Vagina (tissue), 2 donors: ENCODE measurements at regions not wholly inside any gene's neighbourhood (a gene's known extent, or its start where the extent isn't known, plus 50 kb on each side); places are given as distances from the start of the nearest gene placed in this dataset.

Experiments used
- DNase-seq, 2 donors: peaks; one replicate each; pipeline ENCODE4 v3.0.0-alpha.2; 2017; ENCODE audit errors: extremely low spot score in 2 of 2
- H3K27ac ChIP-seq: fragments of 200-600 bp; sonication (generic); one replicate; pipeline ENCODE4 v1.5.1; 2019
- H3K27me3 ChIP-seq: fragments of 200-600 bp; sonication (generic); one replicate; pipeline ENCODE4 v1.5.1; 2019
- H3K36me3 ChIP-seq, 2 donors: fragments of 200-600 bp; sonication (generic); one replicate each; pipeline ENCODE4 v1.5.1; 2017 to 2019
- H3K4me1 ChIP-seq: fragments of 200-600 bp; sonication (generic); one replicate; pipeline ENCODE4 v1.5.1; 2019
- H3K4me3 ChIP-seq, 2 donors: fragments of 200-600 bp; sonication (generic); 1 replicate in 1 of 2; 2 replicates in 1 of 2; pipeline ENCODE4 v1.5.1; 2016 to 2019
- H3K9me3 ChIP-seq: fragments of 200-600 bp; sonication (generic); one replicate; pipeline ENCODE4 v1.5.1; 2019
- CTCF ChIP-seq, 3 experiments: fragments of 450-650 bp in 2 of 3; fragments of 200-600 bp in 1 of 3; sonication (generic) in 1 of 3; IDR thresholded peaks; one replicate each; pipeline ENCODE4 v1.5.1; 2017 to 2019; ENCODE audit warnings: antibody characterized with exemption in 3 of 3, mild to moderate bottlenecking in 2 of 3, moderate library complexity in 2 of 3
- POLR2A ChIP-seq, 2 donors: fragments of 450-650 bp; IDR thresholded peaks; one replicate each; pipeline ENCODE4 v1.6.1; 2017; ENCODE audit warnings: antibody characterized with exemption in 2 of 2, mild to moderate bottlenecking in 2 of 2, moderate library complexity in 2 of 2
- POLR2AphosphoS5 ChIP-seq, 2 donors: sonication (generic); formaldehyde crosslinking; IDR thresholded peaks; one replicate each; pipeline ENCODE4 v1.9.0; 2017; ENCODE audit warnings: antibody characterized with exemption in 2 of 2, mild to moderate bottlenecking in 2 of 2, low read depth in 1 of 2; ENCODE audit not compliant: insufficient read depth in 1 of 2
- intact Hi-C: fragments of 100-400 bp; cut with DNase I; formaldehyde crosslinking; loops from one replicate; pipeline ENCODE4 v1.15.1; 2023

DNA sequence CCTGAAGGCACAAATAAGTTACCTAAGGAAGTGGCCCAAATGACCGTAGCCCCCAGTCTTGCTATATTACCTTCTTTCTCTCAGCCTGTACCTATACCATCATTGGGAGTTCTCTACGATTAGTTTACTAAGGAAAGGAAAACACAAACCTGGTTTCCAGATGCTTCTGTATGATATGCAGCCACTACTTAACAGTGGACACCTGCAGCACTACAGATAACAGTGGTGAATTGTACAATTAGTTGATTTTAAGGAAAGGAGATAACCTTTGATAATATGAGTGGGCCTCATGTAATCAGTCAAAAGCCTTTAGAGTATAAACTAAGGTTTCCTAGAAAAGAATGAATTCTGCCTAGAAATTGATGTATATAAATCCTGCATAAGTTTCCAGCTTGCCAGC lies 1157.4 kb downstream of the KCNT2 start:
- intact Hi-C loops: no loop called here
- H3K27me3 ChIP-seq: no peaks in the 10 kb centered on the region
- DNase-seq: no peak
- TF ChIP-seq CTCF (IDR thresholded peaks at IDR 0.05) (no peak), POLR2A (IDR thresholded peaks at IDR 0.05) (no peak)
- H3K36me3 ChIP-seq: no peaks in the 10 kb centered on the region
- H3K27ac ChIP-seq: no peak overlapping the region
- no peaks in the 10 kb centered on the region for H3K9me3 ChIP-seq
- H3K4me1 ChIP-seq: no peaks in the 10 kb centered on the region
- no peak overlapping the region for H3K4me3 ChIP-seq

DNA sequence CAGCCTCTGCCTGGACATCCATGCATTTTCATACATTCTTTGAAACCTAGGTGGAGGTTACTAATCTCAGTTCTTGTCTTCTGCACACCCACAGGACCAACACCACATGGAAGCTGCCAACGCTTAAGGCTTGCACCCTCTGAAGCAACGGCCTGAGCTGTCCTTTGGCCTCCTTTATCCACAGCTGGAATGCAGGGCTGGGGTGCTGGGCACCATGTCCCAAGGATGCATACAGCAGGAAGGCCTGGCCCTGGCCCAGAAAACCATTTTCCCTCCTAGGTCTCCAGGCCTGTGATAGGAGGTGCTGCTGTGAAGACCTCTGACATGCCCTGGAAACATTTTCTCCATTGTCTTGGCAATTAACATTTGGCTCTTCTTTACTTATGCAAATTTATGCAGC lies 1168.6 kb downstream of the KCNT2 start:
- Histone ChIP-seq H3K36me3 (no peaks in the 10 kb centered on the region), H3K4me1 (no peaks in the 10 kb centered on the region), H3K4me3 (no peak overlapping the region), H3K9me3 (no peaks in the 10 kb centered on the region), H3K27ac (no peak overlapping the region), H3K27me3 (no peaks in the 10 kb centered on the region)
- intact Hi-C loops: no loop called here
- no peak for DNase-seq
- TF ChIP-seq CTCF (IDR thresholded peaks at IDR 0.05): no peak
- TF ChIP-seq POLR2A (IDR thresholded peaks at IDR 0.05): no peak
- TF ChIP-seq POLR2AphosphoS5 (IDR thresholded peaks at IDR 0.05; ENCODE audit: insufficient read depth in 1 of 2, low read depth in 1 of 2): no peak

GRCh38 chr1:195434566-195435203 lies 1173.6 kb downstream of the KCNT2 start:
- Histone ChIP-seq H3K4me3 (no peak overlapping the region), H3K27ac (no peak overlapping the region), H3K36me3 (no peaks in the 10 kb centered on the region), H3K4me1 (no peaks in the 10 kb centered on the region), H3K27me3 (no peaks in the 10 kb centered on the region), H3K9me3 (no peaks in the 10 kb centered on the region)
- no peak for DNase-seq
- TF ChIP-seq POLR2A (IDR thresholded peaks at IDR 0.05) (no peak), POLR2AphosphoS5 (IDR thresholded peaks at IDR 0.05; ENCODE audit: insufficient read depth in 1 of 2, low read depth in 1 of 2) (no peak), CTCF (IDR thresholded peaks at IDR 0.05) (no peak)
- intact Hi-C loops: no loop called here

DNA sequence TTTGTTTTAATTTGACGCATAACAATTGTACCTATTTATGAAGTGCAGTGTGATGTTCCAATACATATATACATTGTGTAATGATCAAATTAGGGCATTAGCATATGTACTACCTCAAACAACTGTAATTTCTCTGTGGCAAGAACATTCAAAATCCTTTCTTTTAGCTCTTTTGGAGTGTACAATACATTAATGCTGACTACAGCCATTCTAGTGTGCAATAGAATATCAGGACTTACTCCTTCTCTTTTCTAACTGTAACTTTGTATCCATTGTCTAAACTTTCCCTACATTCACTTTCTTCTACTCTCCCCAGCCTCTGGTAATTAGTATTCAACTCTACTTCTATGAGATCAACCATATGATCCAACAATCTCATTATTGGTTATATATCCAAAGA lies 1177.4 kb downstream of the KCNT2 start:
- H3K27me3 ChIP-seq: no peaks in the 10 kb centered on the region
- TF ChIP-seq POLR2AphosphoS5 (IDR thresholded peaks at IDR 0.05; ENCODE audit: insufficient read depth in 1 of 2, low read depth in 1 of 2): no peak
- TF ChIP-seq CTCF (IDR thresholded peaks at IDR 0.05): no peak
- TF ChIP-seq POLR2A (IDR thresholded peaks at IDR 0.05): no peak
- H3K36me3 ChIP-seq: no peaks in the 10 kb centered on the region
- no peak for DNase-seq
- H3K27ac ChIP-seq: no peak overlapping the region
- H3K9me3 ChIP-seq: no peaks in the 10 kb centered on the region
- H3K4me1 ChIP-seq: no peaks in the 10 kb centered on the region
- H3K4me3 ChIP-seq: no peak overlapping the region
- intact Hi-C loops: no loop called here

- Histone ChIP-seq H3K27ac (no peak overlapping the region), H3K4me1 (no peaks in the 10 kb centered on the region), H3K36me3 (no peaks in the 10 kb centered on the region), H3K9me3 (no peaks in the 10 kb centered on the region), H3K27me3 (no peaks in the 10 kb centered on the region), H3K4me3 (no peak overlapping the region)
- intact Hi-C loops: no loop called here
- TF ChIP-seq CTCF (IDR thresholded peaks at IDR 0.05) (no peak), POLR2A (IDR thresholded peaks at IDR 0.05) (no peak), POLR2AphosphoS5 (IDR thresholded peaks at IDR 0.05; ENCODE audit: insufficient read depth in 1 of 2, low read depth in 1 of 2) (no peak)
- DNase-seq: no peak
These were observed 1179.3 kb downstream of the KCNT2 start for GRCh38 chr1:195428927-195429326.
